ENCODE measurements at regions not wholly inside any gene's neighbourhood (a gene's known extent, or its start where the extent isn't known, plus 50 kb on each side); places are given as distances from the start of the nearest gene placed in this dataset.

DNA sequence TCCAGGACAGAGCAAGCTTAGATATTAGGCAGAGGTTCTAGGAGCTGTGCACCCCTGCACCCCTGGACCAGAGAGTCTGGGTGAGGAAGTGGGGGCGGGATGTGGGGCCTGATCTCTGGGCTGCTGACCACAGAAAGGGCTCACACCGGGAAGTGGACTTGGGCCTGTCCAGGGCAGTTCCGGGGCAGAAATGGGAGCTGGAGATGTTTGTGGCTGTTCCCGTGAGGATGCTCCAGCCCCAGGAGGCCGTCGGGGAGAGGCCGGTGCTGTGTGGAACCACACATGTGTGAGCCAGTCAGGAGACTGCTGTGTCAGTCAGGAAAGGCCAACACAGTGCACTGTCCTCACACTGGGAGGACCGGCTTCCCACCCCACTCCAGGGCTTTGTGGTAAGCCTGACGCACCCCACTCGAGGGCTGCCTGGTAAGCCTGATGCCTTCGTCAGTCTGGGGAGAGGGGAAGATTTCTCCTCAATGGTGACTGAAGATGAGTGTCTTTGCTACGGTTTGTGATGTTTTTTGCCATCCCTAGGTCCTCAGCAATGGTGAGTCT lies 741.0 kb downstream of the BRD1 start:
- TF ChIP-seq, protein P1, sequence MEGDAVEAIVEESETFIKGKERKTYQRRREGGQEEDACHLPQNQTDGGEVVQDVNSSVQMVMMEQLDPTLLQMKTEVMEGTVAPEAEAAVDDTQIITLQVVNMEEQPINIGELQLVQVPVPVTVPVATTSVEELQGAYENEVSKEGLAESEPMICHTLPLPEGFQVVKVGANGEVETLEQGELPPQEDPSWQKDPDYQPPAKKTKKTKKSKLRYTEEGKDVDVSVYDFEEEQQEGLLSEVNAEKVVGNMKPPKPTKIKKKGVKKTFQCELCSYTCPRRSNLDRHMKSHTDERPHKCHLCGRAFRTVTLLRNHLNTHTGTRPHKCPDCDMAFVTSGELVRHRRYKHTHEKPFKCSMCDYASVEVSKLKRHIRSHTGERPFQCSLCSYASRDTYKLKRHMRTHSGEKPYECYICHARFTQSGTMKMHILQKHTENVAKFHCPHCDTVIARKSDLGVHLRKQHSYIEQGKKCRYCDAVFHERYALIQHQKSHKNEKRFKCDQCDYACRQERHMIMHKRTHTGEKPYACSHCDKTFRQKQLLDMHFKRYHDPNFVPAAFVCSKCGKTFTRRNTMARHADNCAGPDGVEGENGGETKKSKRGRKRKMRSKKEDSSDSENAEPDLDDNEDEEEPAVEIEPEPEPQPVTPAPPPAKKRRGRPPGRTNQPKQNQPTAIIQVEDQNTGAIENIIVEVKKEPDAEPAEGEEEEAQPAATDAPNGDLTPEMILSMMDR (IDR thresholded peaks at IDR 0.05) = no peak
- TF ChIP-seq POLR2A (IDR thresholded peaks at IDR 0.05) = no peak

Data from heart left ventricle (tissue), 13 donors.